ENCODE measurements at regions not wholly inside any gene's neighbourhood (a gene's known extent, or its start where the extent isn't known, plus 50 kb on each side); places are given as distances from the start of the nearest gene placed in this dataset.
A peak's percentile ranks its signal among the peaks of the same experiment; 100 is the strongest.

- no peak overlapping the region for H4K91ac ChIP-seq (ENCODE audit: low read length)
- H3K9me3 ChIP-seq (ENCODE audit: control insufficient read depth, low read length), result no peaks in the 10 kb centered on the region
- no peaks in the 10 kb centered on the region for H3K27me3 ChIP-seq (ENCODE audit: control insufficient read depth in 1 of 2, insufficient read depth in 1 of 2, low read length in 2 of 2)
- no peak overlapping the region for H2BK120ac ChIP-seq (ENCODE audit: low read depth, low read length)
- no peaks in the 10 kb centered on the region for H3K4me1 ChIP-seq (ENCODE audit: control insufficient read depth, insufficient read depth, low read depth, low read length)
- H2BK12ac ChIP-seq (ENCODE audit: low read length in 2 of 2), result no peak overlapping the region
- no peak overlapping the region for H2BK15ac ChIP-seq (ENCODE audit: low read depth, poor library complexity, severe bottlenecking)
- H3K4me3 ChIP-seq (ENCODE audit: insufficient read depth in 1 of 2, low read depth in 1 of 2, low read length in 2 of 2), result no peak overlapping the region
- no peak overlapping the region for H3K18ac ChIP-seq (ENCODE audit: low read depth in 1 of 2, low read length in 2 of 2)
- H3K4me2 ChIP-seq (ENCODE audit: low read length, poor library complexity, severe bottlenecking), result no peak overlapping the region
- H4K8ac ChIP-seq (ENCODE audit: low read length), result no peak overlapping the region
- no peak overlapping the region for H2AFZ ChIP-seq (ENCODE audit: low read depth, low read length)
- no peak overlapping the region for H3K9ac ChIP-seq (ENCODE audit: low read length)
- H3K36me3 ChIP-seq (ENCODE audit: control insufficient read depth in 1 of 2, insufficient read depth in 2 of 2, low read depth in 1 of 2, low read length in 2 of 2), result no peaks in the 10 kb centered on the region
- H3K27ac ChIP-seq (ENCODE audit: low read length, poor library complexity, severe bottlenecking), result no peak overlapping the region
- 0% methylated on average over 1 of the region's 2 CpGs for WGBS
- no peak overlapping the region for H3K23ac ChIP-seq (ENCODE audit: low read length in 2 of 2)
- H3K79me1 ChIP-seq (replicated peaks; ENCODE audit: low read length, poor library complexity, severe bottlenecking), result no peaks in the 10 kb centered on the region
- no peak overlapping the region for H2BK5ac ChIP-seq (ENCODE audit: low read depth, low read length, poor library complexity, severe bottlenecking)
- no peak overlapping the region for H3K14ac ChIP-seq (ENCODE audit: low read length in 2 of 2)
- H3K4ac ChIP-seq (ENCODE audit: low read depth in 1 of 2, low read length in 2 of 2), result no peak overlapping the region
- H2AK5ac ChIP-seq (ENCODE audit: low read length, severe bottlenecking), result no peak overlapping the region
- peak; percentile 90 for DNase-seq
These were observed 72.7 kb upstream of the SPATA31D4 start for GRCh38 chr9:81855538-81855937.

GRCh38 chr9:81858657-81859430 is 69.4 kb upstream of the SPATA31D4 start:
- Histone ChIP-seq H3K18ac (ENCODE audit: low read depth in 1 of 2, low read length in 2 of 2) (no peak overlapping the region), H3K4me2 (ENCODE audit: low read length, poor library complexity, severe bottlenecking) (no peak overlapping the region), H3K23ac (ENCODE audit: low read length in 2 of 2) (no peak overlapping the region), H3K27ac (ENCODE audit: low read length, poor library complexity, severe bottlenecking) (no peak overlapping the region), H2AFZ (ENCODE audit: low read depth, low read length) (no peak overlapping the region), H4K8ac (ENCODE audit: low read length) (no peak overlapping the region), H2BK15ac (ENCODE audit: low read depth, poor library complexity, severe bottlenecking) (no peak overlapping the region), H3K27me3 (ENCODE audit: control insufficient read depth in 1 of 2, insufficient read depth in 1 of 2, low read length in 2 of 2) (no peaks in the 10 kb centered on the region), H3K14ac (ENCODE audit: low read length in 2 of 2) (no peak overlapping the region), H3K4me1 (ENCODE audit: control insufficient read depth, insufficient read depth, low read depth, low read length) (no peaks in the 10 kb centered on the region), H3K9ac (ENCODE audit: low read length) (no peak overlapping the region), H3K79me1 (replicated peaks; ENCODE audit: low read length, poor library complexity, severe bottlenecking) (no peaks in the 10 kb centered on the region), H3K9me3 (ENCODE audit: control insufficient read depth, low read length) (no peaks in the 10 kb centered on the region), H3K4me3 (ENCODE audit: insufficient read depth in 1 of 2, low read depth in 1 of 2, low read length in 2 of 2) (no peak overlapping the region), H2BK5ac (ENCODE audit: low read depth, low read length, poor library complexity, severe bottlenecking) (no peak overlapping the region), H3K4ac (ENCODE audit: low read depth in 1 of 2, low read length in 2 of 2) (no peak overlapping the region), H2BK120ac (ENCODE audit: low read depth, low read length) (no peak overlapping the region), H3K36me3 (ENCODE audit: control insufficient read depth in 1 of 2, insufficient read depth in 2 of 2, low read depth in 1 of 2, low read length in 2 of 2) (no peaks in the 10 kb centered on the region), H4K91ac (ENCODE audit: low read length) (no peak overlapping the region), H2BK12ac (ENCODE audit: low read length in 2 of 2) (no peak overlapping the region), H2AK5ac (ENCODE audit: low read length, severe bottlenecking) (no peak overlapping the region)
- DNase-seq, result no peak
- WGBS, result over 99% methylated on average over 5 of the region's 6 CpGs

GRCh38 chr9:81860581-81860980 is 67.6 kb upstream of the SPATA31D4 start:
- H3K36me3 ChIP-seq (ENCODE audit: control insufficient read depth in 1 of 2, insufficient read depth in 2 of 2, low read depth in 1 of 2, low read length in 2 of 2), result no peaks in the 10 kb centered on the region
- no peak overlapping the region for H3K4me2 ChIP-seq (ENCODE audit: low read length, poor library complexity, severe bottlenecking)
- H3K9ac ChIP-seq (ENCODE audit: low read length), result no peak overlapping the region
- H3K79me1 ChIP-seq (replicated peaks; ENCODE audit: low read length, poor library complexity, severe bottlenecking), result no peaks in the 10 kb centered on the region
- H2BK5ac ChIP-seq (ENCODE audit: low read depth, low read length, poor library complexity, severe bottlenecking), result no peak overlapping the region
- H2AK5ac ChIP-seq (ENCODE audit: low read length, severe bottlenecking), result no peak overlapping the region
- H3K18ac ChIP-seq (ENCODE audit: low read depth in 1 of 2, low read length in 2 of 2), result peak overlapping the region in 1 of 2 experiments; percentile 24
- H2AFZ ChIP-seq (ENCODE audit: low read depth, low read length), result no peak overlapping the region
- no peak overlapping the region for H4K91ac ChIP-seq (ENCODE audit: low read length)
- H3K4me3 ChIP-seq (ENCODE audit: insufficient read depth in 1 of 2, low read depth in 1 of 2, low read length in 2 of 2), result no peak overlapping the region
- no peak overlapping the region for H3K27ac ChIP-seq (ENCODE audit: low read length, poor library complexity, severe bottlenecking)
- H3K14ac ChIP-seq (ENCODE audit: low read length in 2 of 2), result no peak overlapping the region
- WGBS, result 92% methylated on average over 7 of the region's 8 CpGs
- no peaks in the 10 kb centered on the region for H3K9me3 ChIP-seq (ENCODE audit: control insufficient read depth, low read length)
- H2BK120ac ChIP-seq (ENCODE audit: low read depth, low read length), result no peak overlapping the region
- H3K27me3 ChIP-seq (ENCODE audit: control insufficient read depth in 1 of 2, insufficient read depth in 1 of 2, low read length in 2 of 2), result no peaks in the 10 kb centered on the region
- H3K4ac ChIP-seq (ENCODE audit: low read depth in 1 of 2, low read length in 2 of 2), result no peak overlapping the region
- no peak overlapping the region for H4K8ac ChIP-seq (ENCODE audit: low read length)
- no peak overlapping the region for H3K23ac ChIP-seq (ENCODE audit: low read length in 2 of 2)
- no peak overlapping the region for H2BK15ac ChIP-seq (ENCODE audit: low read depth, poor library complexity, severe bottlenecking)
- no peak for DNase-seq
- no peak overlapping the region for H2BK12ac ChIP-seq (ENCODE audit: low read length in 2 of 2)
- H3K4me1 ChIP-seq (ENCODE audit: control insufficient read depth, insufficient read depth, low read depth, low read length), result no peaks in the 10 kb centered on the region

- Histone ChIP-seq H3K9ac (ENCODE audit: low read length) (no peak overlapping the region), H3K27me3 (ENCODE audit: control insufficient read depth in 1 of 2, insufficient read depth in 1 of 2, low read length in 2 of 2) (no peaks in the 10 kb centered on the region), H3K18ac (ENCODE audit: low read depth in 1 of 2, low read length in 2 of 2) (no peak overlapping the region), H2BK5ac (ENCODE audit: low read depth, low read length, poor library complexity, severe bottlenecking) (no peak overlapping the region), H3K27ac (ENCODE audit: low read length, poor library complexity, severe bottlenecking) (no peak overlapping the region), H2BK15ac (ENCODE audit: low read depth, poor library complexity, severe bottlenecking) (no peak overlapping the region), H2BK120ac (ENCODE audit: low read depth, low read length) (no peak overlapping the region), H4K8ac (ENCODE audit: low read length) (no peak overlapping the region), H3K4me1 (ENCODE audit: control insufficient read depth, insufficient read depth, low read depth, low read length) (no peaks in the 10 kb centered on the region), H2AK5ac (ENCODE audit: low read length, severe bottlenecking) (no peak overlapping the region), H3K4me2 (ENCODE audit: low read length, poor library complexity, severe bottlenecking) (no peak overlapping the region), H3K9me3 (ENCODE audit: control insufficient read depth, low read length) (no peaks in the 10 kb centered on the region), H2BK12ac (ENCODE audit: low read length in 2 of 2) (no peak overlapping the region), H3K79me1 (replicated peaks; ENCODE audit: low read length, poor library complexity, severe bottlenecking) (no peaks in the 10 kb centered on the region), H2AFZ (ENCODE audit: low read depth, low read length) (no peak overlapping the region), H3K23ac (ENCODE audit: low read length in 2 of 2) (no peak overlapping the region), H3K14ac (ENCODE audit: low read length in 2 of 2) (no peak overlapping the region), H4K91ac (ENCODE audit: low read length) (no peak overlapping the region), H3K36me3 (ENCODE audit: control insufficient read depth in 1 of 2, insufficient read depth in 2 of 2, low read depth in 1 of 2, low read length in 2 of 2) (no peaks in the 10 kb centered on the region), H3K4me3 (ENCODE audit: insufficient read depth in 1 of 2, low read depth in 1 of 2, low read length in 2 of 2) (no peak overlapping the region), H3K4ac (ENCODE audit: low read depth in 1 of 2, low read length in 2 of 2) (no peak overlapping the region)
- DNase-seq, result peak; percentile 28
- WGBS, result 18% methylated on average over 1 of the region's 1 CpG
These were observed 66.6 kb upstream of the SPATA31D4 start for GRCh38 chr9:81861644-81862043.

Data from mesenchymal stem cell (in vitro differentiated cells and primary cell).